BE2C (cell line): ENCODE measurements at regions not wholly inside any gene's neighbourhood (a gene's known extent, or its start where the extent isn't known, plus 50 kb on each side); places are given as distances from the start of the nearest gene placed in this dataset.

Source experiments
- DNase-seq: peaks from one replicate; pipeline ENCODE4 v3.0.0-alpha.2; 2020
- H3K27me3 ChIP-seq: fragments of 250-450 bp; sonication (Bioruptor Pico); 2 replicates; pipeline ENCODE4 v1.5.1; 2020; ENCODE audit warnings: mild to moderate bottlenecking
- H3K36me3 ChIP-seq: fragments of 250-450 bp; sonication (Bioruptor Pico); 2 replicates; pipeline ENCODE4 v1.5.1; 2020; ENCODE audit warnings: mild to moderate bottlenecking
- H3K4me1 ChIP-seq: fragments of 250-450 bp; sonication (Bioruptor Pico); 2 replicates; pipeline ENCODE4 v1.5.1; 2020
- H3K4me3 ChIP-seq: 2 replicates; pipeline ENCODE4 v1.5.1; 2011; ENCODE audit warnings: low read depth, low read length
- H3K9me3 ChIP-seq: fragments of 250-450 bp; sonication (Bioruptor Pico); 2 replicates; pipeline ENCODE4 v1.5.1; 2020
- TF ChIP-seq, protein P1 (sequence below): IDR thresholded peaks from 2 replicates; pipeline ENCODE4 v1.5.1; 2012; ENCODE audit warnings: mild to moderate bottlenecking, low read depth, low read length

- no peak for DNase-seq
- Histone ChIP-seq H3K27me3 (no peaks in the 10 kb centered on the region), H3K36me3 (peaks cover 5% of the 10 kb centered on the region; the same call in 1 of the 2 replicates), H3K4me1 (peaks cover 24% of the 10 kb centered on the region), H3K4me3 (no peak overlapping the region), H3K9me3 (no peaks in the 10 kb centered on the region)
- TF ChIP-seq, protein P1, sequence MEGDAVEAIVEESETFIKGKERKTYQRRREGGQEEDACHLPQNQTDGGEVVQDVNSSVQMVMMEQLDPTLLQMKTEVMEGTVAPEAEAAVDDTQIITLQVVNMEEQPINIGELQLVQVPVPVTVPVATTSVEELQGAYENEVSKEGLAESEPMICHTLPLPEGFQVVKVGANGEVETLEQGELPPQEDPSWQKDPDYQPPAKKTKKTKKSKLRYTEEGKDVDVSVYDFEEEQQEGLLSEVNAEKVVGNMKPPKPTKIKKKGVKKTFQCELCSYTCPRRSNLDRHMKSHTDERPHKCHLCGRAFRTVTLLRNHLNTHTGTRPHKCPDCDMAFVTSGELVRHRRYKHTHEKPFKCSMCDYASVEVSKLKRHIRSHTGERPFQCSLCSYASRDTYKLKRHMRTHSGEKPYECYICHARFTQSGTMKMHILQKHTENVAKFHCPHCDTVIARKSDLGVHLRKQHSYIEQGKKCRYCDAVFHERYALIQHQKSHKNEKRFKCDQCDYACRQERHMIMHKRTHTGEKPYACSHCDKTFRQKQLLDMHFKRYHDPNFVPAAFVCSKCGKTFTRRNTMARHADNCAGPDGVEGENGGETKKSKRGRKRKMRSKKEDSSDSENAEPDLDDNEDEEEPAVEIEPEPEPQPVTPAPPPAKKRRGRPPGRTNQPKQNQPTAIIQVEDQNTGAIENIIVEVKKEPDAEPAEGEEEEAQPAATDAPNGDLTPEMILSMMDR, result no peak
Measured at GRCh38 chr3:117987256-117987655, 1047.4 kb downstream of the IGSF11 start.

DNA sequence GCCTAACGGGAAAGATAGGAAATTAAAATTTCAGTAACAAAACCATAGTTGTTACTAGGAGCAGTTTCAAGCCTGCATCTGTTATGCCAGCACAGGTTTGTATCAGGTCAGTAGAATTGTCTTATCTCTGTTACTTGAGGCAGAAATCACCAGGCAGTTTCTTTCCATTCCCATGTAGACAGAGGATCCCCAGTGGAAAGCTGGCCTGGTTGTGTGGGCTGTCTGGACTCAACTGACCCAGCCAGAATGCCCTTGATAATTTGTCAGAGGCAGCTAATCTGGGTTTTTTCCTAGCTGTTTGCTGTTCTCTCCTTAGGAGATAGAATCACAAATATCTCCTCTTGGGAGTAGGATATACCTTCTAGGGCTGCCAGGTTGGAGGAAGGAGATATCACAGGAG lies 1044.7 kb downstream of the IGSF11 start:
- TF ChIP-seq, protein P1, result no peak
- Histone ChIP-seq H3K27me3 (no peaks in the 10 kb centered on the region), H3K4me1 (peaks cover 30% of the 10 kb centered on the region), H3K9me3 (no peaks in the 10 kb centered on the region), H3K4me3 (no peak overlapping the region), H3K36me3 (peaks cover 14% of the 10 kb centered on the region)
- DNase-seq, result peak; percentile 62

DNA sequence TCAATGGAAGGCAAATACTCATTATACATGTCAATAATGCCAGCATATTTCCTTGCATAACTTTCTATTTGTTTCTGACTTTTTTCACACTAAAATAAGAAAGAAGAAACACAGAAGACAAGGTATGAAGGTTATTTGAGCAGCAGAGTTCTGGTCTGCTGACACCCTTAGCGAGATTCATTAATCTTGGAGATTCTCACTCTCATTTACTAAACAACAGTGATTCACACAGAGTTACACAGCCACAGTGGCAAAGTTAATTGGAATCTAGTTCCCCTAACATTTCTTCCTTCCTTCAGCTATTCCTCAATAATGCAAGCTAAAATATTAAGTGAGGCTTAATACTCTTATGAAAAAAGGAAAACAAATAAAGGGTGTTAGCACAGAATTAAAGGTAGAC lies 1044.0 kb downstream of the IGSF11 start:
- no peaks in the 10 kb centered on the region for H3K9me3 ChIP-seq
- TF ChIP-seq, protein P1, result no peak
- H3K27me3 ChIP-seq, result no peaks in the 10 kb centered on the region
- no peak overlapping the region for H3K4me3 ChIP-seq
- peaks cover 30% of the 10 kb centered on the region for H3K4me1 ChIP-seq
- H3K36me3 ChIP-seq, result peaks cover 14% of the 10 kb centered on the region
- DNase-seq, result no peak

- H3K4me1 ChIP-seq, result peaks cover 12% of the 10 kb centered on the region
- no peaks in the 10 kb centered on the region for H3K9me3 ChIP-seq
- H3K27me3 ChIP-seq, result no peaks in the 10 kb centered on the region
- DNase-seq, result no peak
- H3K4me3 ChIP-seq, result peak overlapping the region; percentile 85
- TF ChIP-seq, protein P1, result no peak
- H3K36me3 ChIP-seq, result peaks cover 9% of the 10 kb centered on the region
Measured at GRCh38 chr3:117995842-117996437, 1038.7 kb downstream of the IGSF11 start.

GRCh38 chr3:117997201-117998049 lies 1037.2 kb downstream of the IGSF11 start:
- H3K4me3 ChIP-seq, result peak overlapping the region; percentile 85
- H3K4me1 ChIP-seq, result peaks cover 6% of the 10 kb centered on the region; the same call in 1 of the 2 replicates
- TF ChIP-seq, protein P1, result peak; percentile 95
- no peaks in the 10 kb centered on the region for H3K27me3 ChIP-seq
- peaks cover 9% of the 10 kb centered on the region; the same call in 1 of the 2 replicates for H3K36me3 ChIP-seq
- DNase-seq, result peak; percentile 88
- H3K9me3 ChIP-seq, result no peaks in the 10 kb centered on the region

GRCh38 chr3:117998071-117998470 lies 1036.6 kb downstream of the IGSF11 start:
- DNase-seq, result peak; percentile 14
- H3K36me3 ChIP-seq, result peaks cover 9% of the 10 kb centered on the region; the same call in 1 of the 2 replicates
- TF ChIP-seq, protein P1, result no peak
- no peaks in the 10 kb centered on the region for H3K27me3 ChIP-seq
- no peaks in the 10 kb centered on the region for H3K9me3 ChIP-seq
- no peak overlapping the region for H3K4me3 ChIP-seq
- H3K4me1 ChIP-seq, result peaks cover 6% of the 10 kb centered on the region; the same call in 1 of the 2 replicates
